ENCODE measurements at regions not wholly inside any gene's neighbourhood (a gene's known extent, or its start where the extent isn't known, plus 50 kb on each side); places are given as distances from the start of the nearest gene placed in this dataset.

- no peak overlapping the region for H2AFZ ChIP-seq
- 93% methylated on average over 1 of the region's 1 CpG for WGBS (ENCODE audit: low lambda C conversion rate, missing lambda C conversion rate)
- H3K9me3 ChIP-seq (ENCODE audit: low read depth) = no peaks in the 10 kb centered on the region
- H3K4me2 ChIP-seq = no peak overlapping the region
- H3K9me2 ChIP-seq (replicated peaks; ENCODE audit: insufficient read depth) = no peaks in the 10 kb centered on the region
- H3K36me3 ChIP-seq (replicated peaks; ENCODE audit: insufficient read depth, low read depth) = no peaks in the 10 kb centered on the region
- DNase-seq (ENCODE audit: low spot score) = no peak
- no peaks in the 10 kb centered on the region for H3K79me2 ChIP-seq
- no peaks in the 10 kb centered on the region for H3K4me1 ChIP-seq (ENCODE audit: insufficient read depth)
- H3K27me3 ChIP-seq = no peaks in the 10 kb centered on the region
- no peaks in the 10 kb centered on the region for H4K20me1 ChIP-seq (ENCODE audit: insufficient read depth, poor library complexity, severe bottlenecking)
- no peak for TF ChIP-seq CTCF (IDR thresholded peaks at IDR 0.05; ENCODE audit: poor library complexity)
- no peak for TF ChIP-seq EZH2 (IDR thresholded peaks at IDR 0.05; ENCODE audit: borderline replicate concordance)
- no peak for TF ChIP-seq EZH2phosphoT487 (IDR thresholded peaks at IDR 0.05; ENCODE audit: low read depth, severe bottlenecking, unreplicated experiment)
- no peak overlapping the region for H3K27ac ChIP-seq
- no peak overlapping the region for H3K4me3 ChIP-seq
These were observed 222.1 kb upstream of the UFL1 start for GRCh38 chr6:96299525-96299924.

GRCh38 chr6:96301023-96301422 lies 220.6 kb upstream of the UFL1 start:
- H3K27me3 ChIP-seq = no peaks in the 10 kb centered on the region
- no peak for DNase-seq (ENCODE audit: low spot score)
- no peak overlapping the region for H3K27ac ChIP-seq
- no peaks in the 10 kb centered on the region for H4K20me1 ChIP-seq (ENCODE audit: insufficient read depth, poor library complexity, severe bottlenecking)
- no peaks in the 10 kb centered on the region for H3K4me1 ChIP-seq (ENCODE audit: insufficient read depth)
- no peaks in the 10 kb centered on the region for H3K79me2 ChIP-seq
- H3K36me3 ChIP-seq (replicated peaks; ENCODE audit: insufficient read depth, low read depth) = no peaks in the 10 kb centered on the region
- H3K9me3 ChIP-seq (ENCODE audit: low read depth) = no peaks in the 10 kb centered on the region
- 21% methylated on average over 3 of the region's 3 CpGs for WGBS (ENCODE audit: low lambda C conversion rate, missing lambda C conversion rate)
- H3K4me2 ChIP-seq = no peak overlapping the region
- no peak for TF ChIP-seq EZH2 (IDR thresholded peaks at IDR 0.05; ENCODE audit: borderline replicate concordance)
- TF ChIP-seq EZH2phosphoT487 (IDR thresholded peaks at IDR 0.05; ENCODE audit: low read depth, severe bottlenecking, unreplicated experiment) = no peak
- no peak for TF ChIP-seq CTCF (IDR thresholded peaks at IDR 0.05; ENCODE audit: poor library complexity)
- H2AFZ ChIP-seq = no peak overlapping the region
- H3K9me2 ChIP-seq (replicated peaks; ENCODE audit: insufficient read depth) = no peaks in the 10 kb centered on the region
- H3K4me3 ChIP-seq = no peak overlapping the region

GRCh38 chr6:96301781-96302180 lies 219.8 kb upstream of the UFL1 start:
- H3K27ac ChIP-seq = no peak overlapping the region
- H3K36me3 ChIP-seq (replicated peaks; ENCODE audit: insufficient read depth, low read depth) = no peaks in the 10 kb centered on the region
- no peaks in the 10 kb centered on the region for H3K79me2 ChIP-seq
- 86% methylated on average over 2 of the region's 2 CpGs for WGBS (ENCODE audit: low lambda C conversion rate, missing lambda C conversion rate)
- no peak for TF ChIP-seq CTCF (IDR thresholded peaks at IDR 0.05; ENCODE audit: poor library complexity)
- no peak overlapping the region for H3K4me3 ChIP-seq
- no peaks in the 10 kb centered on the region for H3K9me3 ChIP-seq (ENCODE audit: low read depth)
- H4K20me1 ChIP-seq (ENCODE audit: insufficient read depth, poor library complexity, severe bottlenecking) = no peaks in the 10 kb centered on the region
- no peaks in the 10 kb centered on the region for H3K9me2 ChIP-seq (replicated peaks; ENCODE audit: insufficient read depth)
- no peaks in the 10 kb centered on the region for H3K4me1 ChIP-seq (ENCODE audit: insufficient read depth)
- H3K4me2 ChIP-seq = no peak overlapping the region
- no peaks in the 10 kb centered on the region for H3K27me3 ChIP-seq
- no peak for DNase-seq (ENCODE audit: low spot score)
- H2AFZ ChIP-seq = no peak overlapping the region

- 71% methylated on average over 3 of the region's 3 CpGs for WGBS (ENCODE audit: low lambda C conversion rate, missing lambda C conversion rate)
- TF ChIP-seq CTCF (IDR thresholded peaks at IDR 0.05; ENCODE audit: poor library complexity) (no peak), EZH2 (IDR thresholded peaks at IDR 0.05; ENCODE audit: borderline replicate concordance) (no peak), EZH2phosphoT487 (IDR thresholded peaks at IDR 0.05; ENCODE audit: low read depth, severe bottlenecking, unreplicated experiment) (no peak)
- Histone ChIP-seq H3K4me2 (no peak overlapping the region), H2AFZ (no peak overlapping the region), H3K9me2 (replicated peaks; ENCODE audit: insufficient read depth) (no peaks in the 10 kb centered on the region), H3K79me2 (no peaks in the 10 kb centered on the region), H4K20me1 (ENCODE audit: insufficient read depth, poor library complexity, severe bottlenecking) (no peaks in the 10 kb centered on the region), H3K4me3 (no peak overlapping the region), H3K9me3 (ENCODE audit: low read depth) (no peaks in the 10 kb centered on the region), H3K27ac (no peak overlapping the region), H3K36me3 (replicated peaks; ENCODE audit: insufficient read depth, low read depth) (no peaks in the 10 kb centered on the region), H3K4me1 (ENCODE audit: insufficient read depth) (no peaks in the 10 kb centered on the region), H3K27me3 (no peaks in the 10 kb centered on the region)
- DNase-seq (ENCODE audit: low spot score) = no peak
These were observed 218.6 kb upstream of the UFL1 start for GRCh38 chr6:96302991-96303390.
